B cell (primary cell): ENCODE measurements at regions not wholly inside any gene's neighbourhood (a gene's known extent, or its start where the extent isn't known, plus 50 kb on each side); places are given as distances from the start of the nearest gene placed in this dataset.

Source experiments
- CTCF ChIP-seq: fragments of 200-600 bp; IDR thresholded peaks from one replicate; pipeline ENCODE4 v1.8.0; 2022; ENCODE audit warnings: antibody characterized with exemption, mild to moderate bottlenecking
- EZH2 ChIP-seq: IDR thresholded peaks from 2 replicates; pipeline ENCODE4 v1.6.1; 2012; ENCODE audit warnings: borderline replicate concordance, low read depth, mild to moderate bottlenecking, moderate library complexity, low read length; ENCODE audit not compliant: insufficient read depth, poor library complexity, severe bottlenecking

- TF ChIP-seq CTCF (no peak), EZH2 (no peak)
Observed at GRCh38 chr11:42066113-42066512, 606.7 kb upstream of the LRRC4C start.
